ENCODE measurements at regions not wholly inside any gene's neighbourhood (a gene's known extent, or its start where the extent isn't known, plus 50 kb on each side); places are given as distances from the start of the nearest gene placed in this dataset.

- no peak for DNase-seq
These were observed 339.0 kb downstream of the DIRAS2 start for GRCh38 chr9:90303655-90304054.

GRCh38 chr9:90306158-90306557, 336.5 kb downstream of the DIRAS2 start:
- DNase-seq: no peak

GRCh38 chr9:90307167-90307833, 335.3 kb downstream of the DIRAS2 start:
- no peak for DNase-seq

- DNase-seq: no peak
These were observed 334.7 kb downstream of the DIRAS2 start for GRCh38 chr9:90307891-90308290.

- DNase-seq: no peak
These were observed 333.9 kb downstream of the DIRAS2 start for GRCh38 chr9:90308691-90309090.

- no peak for DNase-seq
These were observed 332.7 kb downstream of the DIRAS2 start for GRCh38 chr9:90309809-90310520.

GRCh38 chr9:90310521-90310876, 332.1 kb downstream of the DIRAS2 start:
- DNase-seq: no peak

GRCh38 chr9:90311811-90312210, 330.8 kb downstream of the DIRAS2 start:
- no peak for DNase-seq

- DNase-seq: no peak
These were observed 320.3 kb downstream of the DIRAS2 start for GRCh38 chr9:90322296-90322695.

- DNase-seq: no peak
These were observed 316.5 kb downstream of the DIRAS2 start for GRCh38 chr9:90325913-90326653.

GRCh38 chr9:90330231-90330630, 312.4 kb downstream of the DIRAS2 start:
- DNase-seq: no peak

- DNase-seq: no peak
These were observed 310.6 kb downstream of the DIRAS2 start for GRCh38 chr9:90331826-90332575.

GRCh38 chr9:90333226-90333625, 309.4 kb downstream of the DIRAS2 start:
- DNase-seq: no peak

GRCh38 chr9:90340421-90340820, 302.2 kb downstream of the DIRAS2 start:
- no peak for DNase-seq

GRCh38 chr9:90342607-90343006, 300.0 kb downstream of the DIRAS2 start:
- no peak for DNase-seq

- DNase-seq: no peak
These were observed 299.3 kb downstream of the DIRAS2 start for GRCh38 chr9:90343366-90343765.

GRCh38 chr9:90343991-90344390, 298.6 kb downstream of the DIRAS2 start:
- DNase-seq: no peak

- DNase-seq: no peak
These were observed 277.0 kb downstream of the DIRAS2 start for GRCh38 chr9:90365666-90366065.

- DNase-seq: no peak
These were observed 274.4 kb downstream of the DIRAS2 start for GRCh38 chr9:90368241-90368640.

GRCh38 chr9:90368928-90369327, 273.7 kb downstream of the DIRAS2 start:
- DNase-seq: no peak

GRCh38 chr9:90379771-90380170, 262.9 kb downstream of the DIRAS2 start:
- DNase-seq: no peak

GRCh38 chr9:90385146-90385545, 257.5 kb downstream of the DIRAS2 start:
- DNase-seq: no peak
